ENCODE measurements at regions not wholly inside any gene's neighbourhood (a gene's known extent, or its start where the extent isn't known, plus 50 kb on each side); places are given as distances from the start of the nearest gene placed in this dataset.
"Not testable (repeated sequence)": the region's sequence is repeated elsewhere in the genome, so short reads cannot be mapped to it uniquely, and the experiment has no call there.

GRCh38 chr6:133809406-133809805, 79.5 kb upstream of the TCF21 start:
- no peak for ATAC-seq
- no peak overlapping the region for H3K27ac ChIP-seq
- TF ChIP-seq POLR2AphosphoS5 (IDR thresholded peaks at IDR 0.05): no peak
- TF ChIP-seq CTCF (IDR thresholded peaks at IDR 0.05): no peak
- TF ChIP-seq POLR2A (IDR thresholded peaks at IDR 0.05): no peak
- TF ChIP-seq EP300 (IDR thresholded peaks at IDR 0.05): no peak
- no peaks in the 10 kb centered on the region for H3K27me3 ChIP-seq
- H3K9me3 ChIP-seq: no peaks in the 10 kb centered on the region
- no peaks in the 10 kb centered on the region for H3K36me3 ChIP-seq
- no peak overlapping the region for H3K4me3 ChIP-seq
- H3K4me1 ChIP-seq: no peaks in the 10 kb centered on the region
- 38 to 64% methylated on average over 1 of the region's 1 CpG for WGBS, 2 donors (ENCODE audit: low coverage in 1 of 2)

GRCh38 chr6:133811557-133811956, 77.4 kb upstream of the TCF21 start:
- TF ChIP-seq EP300 (IDR thresholded peaks at IDR 0.05): no peak
- TF ChIP-seq POLR2A (IDR thresholded peaks at IDR 0.05): no peak
- Histone ChIP-seq H3K27me3 (no peaks in the 10 kb centered on the region), H3K27ac (no peak overlapping the region), H3K36me3 (no peaks in the 10 kb centered on the region), H3K9me3 (no peaks in the 10 kb centered on the region), H3K4me3 (no peak overlapping the region), H3K4me1 (peaks cover 0 to 3% (median 0%) of the 10 kb centered on the region in 3 donors)
- 92 to 96% methylated on average over 3 of the region's 3 CpGs for WGBS, 2 donors (ENCODE audit: low coverage in 1 of 2)
- ATAC-seq: no peak

GRCh38 chr6:133812446-133812845, 76.5 kb upstream of the TCF21 start:
- not testable (repeated sequence) for H3K27ac ChIP-seq, H3K9me3 ChIP-seq, ATAC-seq, H3K36me3 ChIP-seq, H3K4me3 ChIP-seq, H3K27me3 ChIP-seq, H3K4me1 ChIP-seq
- 94 to 100% methylated on average over 2 of the region's 2 CpGs for WGBS, 2 donors (ENCODE audit: low coverage in 1 of 2)

GRCh38 chr6:133814238-133814637, 74.7 kb upstream of the TCF21 start:
- H3K36me3 ChIP-seq: no peaks in the 10 kb centered on the region
- H3K27me3 ChIP-seq: no peaks in the 10 kb centered on the region
- no peaks in the 10 kb centered on the region for H3K9me3 ChIP-seq
- WGBS, 2 donors (ENCODE audit: low coverage in 1 of 2): 30 to 75% methylated on average over 1 of the region's 1 CpG
- H3K4me1 ChIP-seq: peaks cover 0 to 7% (median 0%) of the 10 kb centered on the region in 3 donors
- no peak overlapping the region for H3K4me3 ChIP-seq
- H3K27ac ChIP-seq: peak overlapping the region in 1 of 4 donors; percentile 29
- TF ChIP-seq EP300 (IDR thresholded peaks at IDR 0.05) (no peak), POLR2A (IDR thresholded peaks at IDR 0.05) (no peak), POLR2AphosphoS5 (IDR thresholded peaks at IDR 0.05) (no peak)
- peak; percentile 71 for ATAC-seq

- TF ChIP-seq EP300 (IDR thresholded peaks at IDR 0.05) (no peak), POLR2AphosphoS5 (IDR thresholded peaks at IDR 0.05) (peak; percentile 47)
- Histone ChIP-seq H3K27me3 (no peaks in the 10 kb centered on the region), H3K4me1 (peaks cover 0 to 7% (median 0%) of the 10 kb centered on the region in 3 donors), H3K4me3 (no peak overlapping the region), H3K27ac (peak overlapping the region in 2 of 4 donors; percentile 29 to 48), H3K9me3 (no peaks in the 10 kb centered on the region), H3K36me3 (no peaks in the 10 kb centered on the region)
- ATAC-seq: peak; percentile 77
- WGBS, 2 donors (ENCODE audit: low coverage in 1 of 2): 75% methylated on average over 1 of the region's 1 CpG; no CpG with 5 or more reads in 1 of the 2 donors
Observed at GRCh38 chr6:133814797-133815196, 74.1 kb upstream of the TCF21 start.

GRCh38 chr6:133815313-133815712, 73.6 kb upstream of the TCF21 start:
- WGBS, 2 donors (ENCODE audit: low coverage in 1 of 2): 69 to 100% methylated on average over 1 to 2 of the region's 2 CpGs
- Histone ChIP-seq H3K36me3 (no peaks in the 10 kb centered on the region), H3K9me3 (no peaks in the 10 kb centered on the region), H3K4me3 (no peak overlapping the region), H3K27ac (peak overlapping the region in 3 of 4 donors; percentile 21 to 48 (median 39)), H3K4me1 (peaks cover 0 to 7% (median 0%) of the 10 kb centered on the region in 3 donors), H3K27me3 (no peaks in the 10 kb centered on the region)
- no peak for TF ChIP-seq POLR2A (IDR thresholded peaks at IDR 0.05)
- no peak for TF ChIP-seq EP300 (IDR thresholded peaks at IDR 0.05)
- TF ChIP-seq POLR2AphosphoS5 (IDR thresholded peaks at IDR 0.05): no peak
- no peak for TF ChIP-seq CTCF (IDR thresholded peaks at IDR 0.05)
- peak; percentile 21 for ATAC-seq

GRCh38 chr6:133816171-133816570, 72.7 kb upstream of the TCF21 start:
- no peak overlapping the region for H3K4me3 ChIP-seq
- ATAC-seq: no peak
- H3K4me1 ChIP-seq: peaks cover 0 to 7% (median 0%) of the 10 kb centered on the region in 3 donors
- H3K27me3 ChIP-seq: no peaks in the 10 kb centered on the region
- 40 to 63% methylated on average over 1 of the region's 1 CpG for WGBS, 2 donors (ENCODE audit: low coverage in 1 of 2)
- peak overlapping the region in 1 of 4 donors; percentile 21 for H3K27ac ChIP-seq
- H3K36me3 ChIP-seq: no peaks in the 10 kb centered on the region
- TF ChIP-seq POLR2A (IDR thresholded peaks at IDR 0.05) (no peak), CTCF (IDR thresholded peaks at IDR 0.05) (no peak), EP300 (IDR thresholded peaks at IDR 0.05) (no peak), POLR2AphosphoS5 (IDR thresholded peaks at IDR 0.05) (no peak)
- no peaks in the 10 kb centered on the region for H3K9me3 ChIP-seq

All from gastroesophageal sphincter (tissue), 4 donors.